VCaP (cell line): ENCODE measurements at regions not wholly inside any gene's neighbourhood (a gene's known extent, or its start where the extent isn't known, plus 50 kb on each side); places are given as distances from the start of the nearest gene placed in this dataset.

Experiments
- H3K27ac ChIP-seq: fragments of 450-650 bp; 2 replicates; pipeline ENCODE4 v1.5.1; 2017
- CTCF ChIP-seq: fragments of 450-650 bp; conservative IDR thresholded peaks from 2 replicates; pipeline ENCODE4 v1.5.1; 2017; ENCODE audit warnings: mild to moderate bottlenecking, moderate library complexity

GRCh38 chr6:147869869-147870268 lies 361.4 kb downstream of the SAMD5 start:
- no peak for TF ChIP-seq CTCF

GRCh38 chr6:147870506-147871110 lies 362.1 kb downstream of the SAMD5 start:
- TF ChIP-seq CTCF = no peak
- H3K27ac ChIP-seq = no peak overlapping the region

More at GRCh38 chr6:147869869-147870268, 361.4 kb downstream of the SAMD5 start:
- no peak overlapping the region for H3K27ac ChIP-seq

DNA sequence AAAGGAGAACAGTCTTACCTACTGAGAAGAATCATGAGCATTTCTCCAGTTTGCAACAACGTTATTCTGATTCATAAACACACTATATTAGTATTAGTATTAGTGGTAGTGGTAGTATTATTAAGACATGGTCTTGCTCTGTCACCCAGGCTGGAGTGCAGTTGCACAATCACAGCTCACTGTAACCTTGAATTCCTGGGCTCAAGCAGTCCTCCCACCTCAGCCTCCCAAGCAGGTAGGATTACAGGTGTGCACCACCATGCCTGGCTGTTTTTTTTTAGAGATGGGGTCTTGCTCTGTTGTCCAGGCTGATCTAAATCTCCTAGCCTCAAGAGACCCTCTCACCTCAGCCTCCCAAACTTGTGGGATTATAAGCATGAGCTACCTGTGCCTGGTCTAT lies 363.5 kb downstream of the SAMD5 start:
- no peak overlapping the region for H3K27ac ChIP-seq
- no peak for TF ChIP-seq CTCF

DNA sequence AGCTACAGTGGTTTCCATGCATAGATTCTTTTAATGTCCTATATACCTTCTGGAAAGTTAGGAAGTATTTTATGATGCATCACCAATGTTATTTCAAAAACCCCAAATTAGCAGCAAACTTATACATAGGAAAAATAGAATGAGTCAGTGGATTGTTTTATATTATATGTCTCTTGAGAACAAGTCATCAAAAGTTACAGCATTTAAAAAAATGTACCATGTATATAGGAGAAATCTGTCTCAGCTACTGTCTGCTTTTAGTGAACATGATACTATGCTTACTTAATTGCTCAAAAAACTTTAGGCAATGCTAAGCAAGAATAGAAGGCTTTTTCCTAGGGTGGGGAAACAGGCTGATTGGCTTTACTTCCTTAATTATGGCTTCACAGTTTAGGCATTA lies 365.3 kb downstream of the SAMD5 start:
- H3K27ac ChIP-seq = no peak overlapping the region
- no peak for TF ChIP-seq CTCF

GRCh38 chr6:147874322-147874721 lies 365.8 kb downstream of the SAMD5 start:
- no peak for TF ChIP-seq CTCF
- H3K27ac ChIP-seq = no peak overlapping the region

- TF ChIP-seq CTCF = no peak
- no peak overlapping the region for H3K27ac ChIP-seq
These were observed 370.6 kb downstream of the SAMD5 start for GRCh38 chr6:147879031-147879580.

DNA sequence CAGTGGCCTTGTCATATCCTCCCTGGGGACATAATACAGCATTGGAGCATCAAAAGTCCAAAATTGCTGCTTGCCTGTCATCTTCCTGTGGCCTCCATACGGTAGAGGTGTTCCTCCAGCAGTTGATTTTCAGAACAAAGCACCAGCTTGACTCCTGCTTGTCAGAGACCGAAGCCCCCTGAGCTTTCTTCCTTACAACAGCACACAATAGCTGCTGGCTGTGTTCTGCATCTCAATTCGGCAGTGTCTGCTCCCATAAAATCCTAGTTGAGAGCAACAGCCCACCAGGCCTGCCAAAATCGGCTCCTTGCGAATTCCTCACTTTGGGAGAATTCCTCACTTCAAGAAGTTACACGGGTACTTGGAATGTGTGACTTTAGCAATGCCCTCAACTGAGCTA lies 372.9 kb downstream of the SAMD5 start:
- H3K27ac ChIP-seq = no peak overlapping the region
- no peak for TF ChIP-seq CTCF
